ENCODE measurements at regions not wholly inside any gene's neighbourhood (a gene's known extent, or its start where the extent isn't known, plus 50 kb on each side); places are given as distances from the start of the nearest gene placed in this dataset.

DNA sequence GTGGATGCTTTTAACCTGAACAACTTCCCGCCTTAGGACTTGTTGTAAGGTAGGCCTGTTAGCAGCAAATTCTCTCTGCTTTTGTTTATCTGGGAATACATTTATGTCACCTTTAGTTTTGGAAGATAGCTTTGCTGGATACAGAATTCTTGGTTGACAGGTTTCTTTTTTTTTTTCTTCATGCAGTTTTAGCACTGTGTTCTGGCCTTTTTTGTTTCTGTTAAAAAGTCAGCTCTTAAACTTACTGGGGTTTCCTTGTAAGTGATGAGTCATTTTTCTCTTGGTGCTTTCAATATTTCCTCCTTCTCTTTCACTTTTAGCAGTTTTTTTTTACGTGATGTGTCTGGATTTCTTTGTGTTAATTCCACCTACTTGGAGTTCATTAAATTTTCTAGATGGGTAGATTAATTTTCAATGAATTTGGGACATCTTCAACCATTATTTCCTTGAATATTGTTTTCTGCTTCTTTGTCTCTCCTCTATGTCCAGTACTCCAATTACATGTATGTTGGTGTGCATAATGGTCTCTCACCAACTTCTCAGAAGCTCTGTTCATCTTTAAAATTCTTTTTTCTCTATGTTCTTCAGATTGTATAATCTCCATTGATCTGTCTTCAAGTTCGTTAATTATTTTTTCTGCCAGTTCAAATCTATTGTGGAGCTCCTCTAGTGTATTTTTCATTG, 188.2 kb upstream of the ZNF536 start:
- Mint-ChIP-seq H3K27me3 (ENCODE audit: unreplicated experiment) (peaks cover 2% of the 10 kb centered on the region), H3K4me3 (ENCODE audit: unreplicated experiment) (no peak overlapping the region), H3K4me1 (ENCODE audit: low read depth, unreplicated experiment) (no peaks in the 10 kb centered on the region), H3K27ac (ENCODE audit: unreplicated experiment) (no peak overlapping the region), H3K9me3 (ENCODE audit: unreplicated experiment) (peaks cover 3% of the 10 kb centered on the region), H3K36me3 (ENCODE audit: unreplicated experiment) (peaks cover 14% of the 10 kb centered on the region)
- DNase-seq, result no peak
- TF ChIP-seq CTCF (IDR thresholded peaks at IDR 0.05; ENCODE audit: partially characterized antibody, unreplicated experiment), result no peak

- no peak for DNase-seq
- H3K4me3 Mint-ChIP-seq (ENCODE audit: unreplicated experiment), result no peak overlapping the region
- H3K4me1 Mint-ChIP-seq (ENCODE audit: low read depth, unreplicated experiment), result no peaks in the 10 kb centered on the region
- H3K36me3 Mint-ChIP-seq (ENCODE audit: unreplicated experiment), result no peaks in the 10 kb centered on the region
- H3K27ac Mint-ChIP-seq (ENCODE audit: unreplicated experiment), result no peak overlapping the region
- H3K27me3 Mint-ChIP-seq (ENCODE audit: unreplicated experiment), result peaks cover 7% of the 10 kb centered on the region
- TF ChIP-seq CTCF (IDR thresholded peaks at IDR 0.05; ENCODE audit: partially characterized antibody, unreplicated experiment), result no peak
- peaks cover 3% of the 10 kb centered on the region for H3K9me3 Mint-ChIP-seq (ENCODE audit: unreplicated experiment)
Observed at GRCh38 chr19:30202060-30202600, 170.1 kb upstream of the ZNF536 start.

GRCh38 chr19:30204721-30205120, 167.5 kb upstream of the ZNF536 start:
- DNase-seq, result no peak
- H3K36me3 Mint-ChIP-seq (ENCODE audit: unreplicated experiment), result no peaks in the 10 kb centered on the region

GRCh38 chr19:30206187-30206586, 166.0 kb upstream of the ZNF536 start:
- Mint-ChIP-seq H3K36me3 (ENCODE audit: unreplicated experiment) (no peaks in the 10 kb centered on the region), H3K27ac (ENCODE audit: unreplicated experiment) (no peak overlapping the region), H3K4me1 (ENCODE audit: low read depth, unreplicated experiment) (no peaks in the 10 kb centered on the region), H3K9me3 (ENCODE audit: unreplicated experiment) (peaks cover 3% of the 10 kb centered on the region), H3K27me3 (ENCODE audit: unreplicated experiment) (peaks cover 5% of the 10 kb centered on the region), H3K4me3 (ENCODE audit: unreplicated experiment) (no peak overlapping the region)
- TF ChIP-seq CTCF (IDR thresholded peaks at IDR 0.05; ENCODE audit: partially characterized antibody, unreplicated experiment), result no peak
- no peak for DNase-seq

More at GRCh38 chr19:30204721-30205120, 167.5 kb upstream of the ZNF536 start:
- H3K27ac Mint-ChIP-seq (ENCODE audit: unreplicated experiment), result no peak overlapping the region
- no peaks in the 10 kb centered on the region for H3K4me1 Mint-ChIP-seq (ENCODE audit: low read depth, unreplicated experiment)
- no peak overlapping the region for H3K4me3 Mint-ChIP-seq (ENCODE audit: unreplicated experiment)
- TF ChIP-seq CTCF (IDR thresholded peaks at IDR 0.05; ENCODE audit: partially characterized antibody, unreplicated experiment), result no peak
- H3K9me3 Mint-ChIP-seq (ENCODE audit: unreplicated experiment), result peaks cover 2% of the 10 kb centered on the region
- peaks cover 7% of the 10 kb centered on the region for H3K27me3 Mint-ChIP-seq (ENCODE audit: unreplicated experiment)

- no peak overlapping the region for H3K27ac Mint-ChIP-seq (ENCODE audit: unreplicated experiment)
- no peaks in the 10 kb centered on the region for H3K36me3 Mint-ChIP-seq (ENCODE audit: unreplicated experiment)
- peaks cover 5% of the 10 kb centered on the region for H3K27me3 Mint-ChIP-seq (ENCODE audit: unreplicated experiment)
- H3K4me3 Mint-ChIP-seq (ENCODE audit: unreplicated experiment), result no peak overlapping the region
- H3K9me3 Mint-ChIP-seq (ENCODE audit: unreplicated experiment), result peaks cover 5% of the 10 kb centered on the region
- DNase-seq, result no peak
- H3K4me1 Mint-ChIP-seq (ENCODE audit: low read depth, unreplicated experiment), result no peaks in the 10 kb centered on the region
- TF ChIP-seq CTCF (IDR thresholded peaks at IDR 0.05; ENCODE audit: partially characterized antibody, unreplicated experiment), result no peak
Observed at GRCh38 chr19:30207357-30207756, 164.8 kb upstream of the ZNF536 start.
